Ishikawa (cell line): ENCODE measurements at regions not wholly inside any gene's neighbourhood (a gene's known extent, or its start where the extent isn't known, plus 50 kb on each side); places are given as distances from the start of the nearest gene placed in this dataset.

ENCODE experiments used
- CEBPB ChIP-seq: IDR thresholded peaks from 2 replicates; pipeline ENCODE4 v1.6.1; 2012
- CREB1 ChIP-seq: IDR thresholded peaks from 2 replicates; pipeline ENCODE4 v1.6.1; 2012; ENCODE audit warnings: low read depth
- EGR1 ChIP-seq: IDR thresholded peaks from 2 replicates; pipeline ENCODE4 v1.6.1; 2012
- EP300 ChIP-seq: IDR thresholded peaks from 2 replicates; pipeline ENCODE4 v1.6.1; 2012; ENCODE audit warnings: borderline replicate concordance
- FOXM1 ChIP-seq: IDR thresholded peaks from 2 replicates; pipeline ENCODE4 v1.6.1; 2012; ENCODE audit warnings: low read depth, borderline replicate concordance
- NFIC ChIP-seq: IDR thresholded peaks from 2 replicates; pipeline ENCODE4 v1.6.1; 2012
- RAD21 ChIP-seq: IDR thresholded peaks from 2 replicates; pipeline ENCODE4 v1.6.1; 2012; ENCODE audit warnings: low read depth
- REST ChIP-seq: IDR thresholded peaks from 2 replicates; pipeline ENCODE4 v1.6.1; 2012; ENCODE audit warnings: low read depth, mild to moderate bottlenecking
- TAF1 ChIP-seq: IDR thresholded peaks from 2 replicates; pipeline ENCODE4 v1.6.1; 2012; ENCODE audit warnings: low read depth, mild to moderate bottlenecking
- TCF12 ChIP-seq: IDR thresholded peaks from 2 replicates; pipeline ENCODE4 v1.6.1; 2012; ENCODE audit warnings: low read depth
- TEAD4 ChIP-seq: IDR thresholded peaks from 2 replicates; pipeline ENCODE4 v1.6.1; 2012
- USF1 ChIP-seq: IDR thresholded peaks from 2 replicates; pipeline ENCODE4 v1.6.1; 2012
- YY1 ChIP-seq: IDR thresholded peaks from 2 replicates; pipeline ENCODE4 v1.6.1; 2012; ENCODE audit warnings: low read depth
- ZBTB7A ChIP-seq: IDR thresholded peaks from 2 replicates; pipeline ENCODE4 v1.6.1; 2012; ENCODE audit warnings: low read depth
- TF ChIP-seq, protein P1 (sequence below): IDR thresholded peaks from 2 replicates; pipeline ENCODE4 v1.6.1; 2012

GRCh38 chr4:24211856-24212255 lies 322.0 kb upstream of the PPARGC1A start:
- TF ChIP-seq, protein P1, sequence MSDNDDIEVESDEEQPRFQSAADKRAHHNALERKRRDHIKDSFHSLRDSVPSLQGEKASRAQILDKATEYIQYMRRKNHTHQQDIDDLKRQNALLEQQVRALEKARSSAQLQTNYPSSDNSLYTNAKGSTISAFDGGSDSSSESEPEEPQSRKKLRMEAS: no peak
- TF ChIP-seq YY1 (no peak), USF1 (no peak)

GRCh38 chr4:24210332-24210902 lies 320.6 kb upstream of the PPARGC1A start:
- TF ChIP-seq YY1 (no peak), TCF12 (no peak), CREB1 (no peak), USF1 (no peak), NFIC (no peak), RAD21 (no peak), TEAD4 (no peak), EGR1 (no peak), ZBTB7A (no peak), TAF1 (no peak), CEBPB (no peak), EP300 (no peak), REST (no peak), FOXM1 (no peak)
- TF ChIP-seq, protein P1: no peak

- TF ChIP-seq YY1 (no peak), USF1 (no peak), CEBPB (no peak), FOXM1 (no peak)
These were observed 320.1 kb upstream of the PPARGC1A start for GRCh38 chr4:24209906-24210305.

GRCh38 chr4:24209131-24209530 lies 319.3 kb upstream of the PPARGC1A start:
- TF ChIP-seq REST: no peak
- no peak for TF ChIP-seq EGR1
- TF ChIP-seq CREB1: no peak
- TF ChIP-seq TCF12: no peak
- TF ChIP-seq ZBTB7A: no peak
- no peak for TF ChIP-seq TEAD4
- no peak for TF ChIP-seq TAF1
- TF ChIP-seq, protein P1: no peak
- TF ChIP-seq YY1: no peak
- no peak for TF ChIP-seq USF1
- no peak for TF ChIP-seq RAD21
- no peak for TF ChIP-seq FOXM1
- no peak for TF ChIP-seq EP300
- no peak for TF ChIP-seq CEBPB
- no peak for TF ChIP-seq NFIC

DNA sequence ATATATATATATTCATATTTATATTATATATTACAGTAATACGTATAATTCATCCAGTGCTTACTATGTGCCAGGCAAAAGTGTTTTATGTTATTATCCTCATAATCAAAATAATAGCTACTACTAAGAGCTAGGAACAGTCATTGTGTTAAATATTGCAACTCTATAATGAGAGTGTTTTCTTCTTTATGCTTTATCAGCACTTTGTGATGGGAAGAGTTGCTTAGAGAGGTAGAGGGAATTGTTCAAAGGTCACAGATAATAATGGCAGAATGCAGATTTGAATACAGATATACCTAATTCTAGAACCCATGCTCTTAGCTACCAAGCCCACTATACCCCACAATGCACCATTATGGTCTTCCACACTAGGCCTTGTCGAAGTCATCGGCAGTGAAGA lies 318.8 kb upstream of the PPARGC1A start:
- TF ChIP-seq TCF12 (no peak), RAD21 (no peak), YY1 (no peak), EP300 (no peak), CREB1 (no peak), CEBPB (no peak)
- TF ChIP-seq, protein P1: no peak
